Mesothelial cell of epicardium (in vitro differentiated cells): ENCODE measurements at regions not wholly inside any gene's neighbourhood (a gene's known extent, or its start where the extent isn't known, plus 50 kb on each side); places are given as distances from the start of the nearest gene placed in this dataset.

Source experiments
- DNase-seq, 2 experiments: peaks; one replicate each; pipeline ENCODE4 v3.0.0; 2021; ENCODE audit warnings: low spot score in 2 of 2; ENCODE audit not compliant: unreplicated experiment in 2 of 2
- H3K27ac Mint-ChIP-seq: 2 replicates; pipeline ENCODE4 v1.8.0; 2021; ENCODE audit warnings: mixed read lengths
- H3K27me3 Mint-ChIP-seq: 2 replicates; pipeline ENCODE4 v1.8.0; 2021; ENCODE audit warnings: low read depth, mixed read lengths
- H3K36me3 Mint-ChIP-seq: 2 replicates; pipeline ENCODE4 v1.8.0; 2021; ENCODE audit warnings: mixed read lengths
- H3K4me1 Mint-ChIP-seq: 2 replicates; pipeline ENCODE4 v1.8.0; 2021; ENCODE audit warnings: mixed read lengths
- H3K4me3 Mint-ChIP-seq: 2 replicates; pipeline ENCODE4 v1.8.0; 2021; ENCODE audit warnings: mild to moderate bottlenecking, moderate library complexity, mixed read lengths
- H3K9me3 Mint-ChIP-seq: 2 replicates; pipeline ENCODE4 v1.8.0; 2021; ENCODE audit warnings: mixed read lengths
- CTCF ChIP-seq: fragments of 200-600 bp; sonication (generic); IDR thresholded peaks from one replicate; pipeline ENCODE4 v1.5.0; 2021; ENCODE audit warnings: antibody characterized with exemption; ENCODE audit not compliant: unreplicated experiment

DNA sequence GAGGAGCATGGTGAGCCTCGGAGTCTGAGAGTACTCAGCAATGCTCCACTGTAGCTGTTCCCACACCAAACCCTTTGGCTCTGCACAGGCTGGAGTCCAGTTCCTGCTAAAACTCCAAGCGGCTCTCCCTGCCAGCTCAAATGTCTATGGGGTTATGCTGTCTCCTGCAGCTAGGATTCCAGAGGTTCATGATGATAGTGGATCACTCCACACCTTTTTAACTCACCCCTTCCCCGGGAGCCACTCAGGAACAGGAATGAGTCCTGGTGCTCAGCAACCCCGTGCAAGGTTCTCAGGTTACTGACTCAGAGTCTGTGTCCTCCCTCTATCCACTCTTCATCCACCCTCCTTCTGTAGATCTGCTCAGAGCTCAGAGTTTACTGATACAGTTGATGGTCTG is 410.0 kb downstream of the CDH19 start:
- Mint-ChIP-seq H3K27me3 (peaks cover 1% of the 10 kb centered on the region), H3K4me1 (no peaks in the 10 kb centered on the region), H3K4me3 (no peak overlapping the region), H3K9me3 (no peaks in the 10 kb centered on the region), H3K27ac (no peak overlapping the region), H3K36me3 (no peaks in the 10 kb centered on the region)
- TF ChIP-seq CTCF: no peak
- no peak for DNase-seq

- Mint-ChIP-seq H3K9me3 (no peaks in the 10 kb centered on the region), H3K27me3 (peaks cover 2% of the 10 kb centered on the region), H3K4me3 (no peak overlapping the region), H3K4me1 (no peaks in the 10 kb centered on the region), H3K27ac (no peak overlapping the region), H3K36me3 (no peaks in the 10 kb centered on the region)
- DNase-seq: no peak
- no peak for TF ChIP-seq CTCF
Measured at GRCh38 chr18:66193394-66193793, 410.5 kb downstream of the CDH19 start.

DNA sequence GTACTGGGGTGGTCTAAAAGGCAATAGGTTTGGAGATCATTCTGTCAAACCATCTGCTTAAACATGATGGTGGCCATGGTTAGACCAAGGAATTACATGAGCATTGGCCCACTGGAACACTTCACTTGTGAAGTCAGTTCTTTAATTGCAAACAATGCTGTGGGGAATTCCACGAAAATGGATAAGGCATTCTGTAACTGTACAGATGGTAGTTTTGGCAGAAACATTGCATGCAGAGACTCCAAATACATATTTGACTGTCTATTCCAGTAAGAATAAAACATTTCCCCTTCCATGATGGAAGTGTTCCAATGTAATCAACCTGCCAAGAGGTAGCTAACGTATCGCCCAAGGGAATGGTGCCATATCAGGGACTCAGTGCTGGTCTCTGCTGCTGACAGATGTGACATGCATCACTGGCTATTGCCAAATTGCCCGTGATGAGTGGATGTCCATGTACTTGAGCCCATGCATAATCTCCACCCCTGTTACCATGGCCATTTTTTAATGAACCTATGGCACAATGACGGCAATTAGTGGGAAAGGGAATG is 417.9 kb downstream of the CDH7 start:
- Mint-ChIP-seq H3K36me3 (no peaks in the 10 kb centered on the region), H3K27ac (no peak overlapping the region), H3K27me3 (no peaks in the 10 kb centered on the region), H3K4me3 (no peak overlapping the region), H3K4me1 (no peaks in the 10 kb centered on the region), H3K9me3 (no peaks in the 10 kb centered on the region)
- DNase-seq: no peak
- no peak for TF ChIP-seq CTCF

DNA sequence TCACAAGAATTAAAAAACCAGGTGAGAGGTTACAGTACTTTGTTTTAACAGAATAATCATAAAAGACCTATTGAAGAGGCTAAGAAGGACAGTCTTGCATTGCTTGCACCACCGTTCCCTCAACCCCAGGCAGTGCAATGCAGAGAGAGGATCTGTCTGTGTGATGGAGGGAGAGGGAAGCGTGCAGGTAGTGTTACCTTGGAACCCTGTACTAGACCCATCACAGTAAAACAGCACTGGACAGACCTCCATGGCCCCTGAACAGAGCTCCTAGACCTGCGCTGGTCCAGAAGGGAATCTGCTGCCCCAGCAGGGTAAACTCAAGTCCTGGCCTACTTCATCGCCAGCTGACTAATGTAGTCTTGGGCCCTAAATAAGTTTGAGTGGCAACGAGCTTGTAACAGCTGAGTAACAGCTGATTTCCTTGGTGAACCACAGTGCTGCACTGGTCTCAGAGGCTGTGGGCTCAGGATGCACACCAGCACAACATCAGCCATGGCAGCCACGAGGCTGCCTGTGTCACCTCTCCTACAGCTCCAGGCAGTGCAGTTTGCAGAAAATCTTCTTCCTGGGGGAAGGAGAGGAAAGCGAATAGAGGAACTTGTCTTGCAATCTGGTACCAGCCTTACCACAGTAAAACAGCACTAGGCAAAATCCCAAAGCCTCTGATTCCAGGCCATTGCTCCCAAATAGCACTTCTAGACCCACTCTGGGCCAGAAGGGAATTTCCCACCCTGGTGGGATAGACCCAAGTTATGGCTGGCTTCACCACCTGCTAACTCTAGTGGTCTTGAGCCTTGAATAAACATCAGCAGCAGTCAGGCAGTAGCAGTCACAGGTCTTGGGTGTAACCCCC is 417.2 kb downstream of the CDH7 start:
- Mint-ChIP-seq H3K4me3 (no peak overlapping the region), H3K9me3 (no peaks in the 10 kb centered on the region), H3K4me1 (no peaks in the 10 kb centered on the region), H3K36me3 (no peaks in the 10 kb centered on the region), H3K27me3 (no peaks in the 10 kb centered on the region), H3K27ac (no peak overlapping the region)
- DNase-seq: no peak
- no peak for TF ChIP-seq CTCF

- no peaks in the 10 kb centered on the region for H3K27me3 Mint-ChIP-seq
- no peak for DNase-seq
- no peaks in the 10 kb centered on the region for H3K36me3 Mint-ChIP-seq
- no peak overlapping the region for H3K27ac Mint-ChIP-seq
- no peaks in the 10 kb centered on the region for H3K9me3 Mint-ChIP-seq
- no peak overlapping the region for H3K4me3 Mint-ChIP-seq
- H3K4me1 Mint-ChIP-seq: no peaks in the 10 kb centered on the region
- no peak for TF ChIP-seq CTCF
Measured at GRCh38 chr18:66160007-66160406, 409.2 kb downstream of the CDH7 start.
